Lower lobe of right lung (tissue), 2 donors: ENCODE measurements at regions not wholly inside any gene's neighbourhood (a gene's known extent, or its start where the extent isn't known, plus 50 kb on each side); places are given as distances from the start of the nearest gene placed in this dataset.
"Not testable (repeated sequence)": the region's sequence is repeated elsewhere in the genome, so short reads cannot be mapped to it uniquely, and the experiment has no call there.

ENCODE experiments used
- ATAC-seq, 2 donors: fragments of 200-7000 bp; cut with Tn5 transposase; one replicate each; pipeline ENCODE4 v1.9.1; 2020 to 2022; ENCODE audit warnings: mild to moderate bottlenecking in 2 of 2, moderate library complexity in 2 of 2
- DNase-seq: peaks from one replicate; pipeline ENCODE4 v3.0.0-alpha.2; 2020
- H3K27ac ChIP-seq: fragments of 200-600 bp; one replicate; pipeline ENCODE4 v1.8.0; 2022
- H3K27me3 ChIP-seq: fragments of 200-600 bp; one replicate; pipeline ENCODE4 v1.8.0; 2022; ENCODE audit warnings: low read depth
- H3K36me3 ChIP-seq: fragments of 200-600 bp; one replicate; pipeline ENCODE4 v1.8.0; 2022; ENCODE audit warnings: mild to moderate bottlenecking
- H3K4me1 ChIP-seq: fragments of 200-600 bp; one replicate; pipeline ENCODE4 v1.8.0; 2022
- H3K4me3 ChIP-seq: fragments of 200-600 bp; one replicate; pipeline ENCODE4 v1.8.0; 2022; ENCODE audit warnings: mild to moderate bottlenecking
- H3K9me3 ChIP-seq: fragments of 200-600 bp; one replicate; pipeline ENCODE4 v1.8.0; 2022
- intact Hi-C: fragments of 100-400 bp; cut with DNase I; formaldehyde crosslinking; loops from one replicate; pipeline ENCODE4 v1.11.0; 2022
- TF ChIP-seq, protein P1 (sequence below): fragments of 200-600 bp; IDR thresholded peaks from one replicate; pipeline ENCODE4 v1.8.0; 2022; ENCODE audit warnings: antibody characterized with exemption, mild to moderate bottlenecking
- donor health status: DM: no; HTN: yes; CAD: no; lungs with severe emphysema.

DNA sequence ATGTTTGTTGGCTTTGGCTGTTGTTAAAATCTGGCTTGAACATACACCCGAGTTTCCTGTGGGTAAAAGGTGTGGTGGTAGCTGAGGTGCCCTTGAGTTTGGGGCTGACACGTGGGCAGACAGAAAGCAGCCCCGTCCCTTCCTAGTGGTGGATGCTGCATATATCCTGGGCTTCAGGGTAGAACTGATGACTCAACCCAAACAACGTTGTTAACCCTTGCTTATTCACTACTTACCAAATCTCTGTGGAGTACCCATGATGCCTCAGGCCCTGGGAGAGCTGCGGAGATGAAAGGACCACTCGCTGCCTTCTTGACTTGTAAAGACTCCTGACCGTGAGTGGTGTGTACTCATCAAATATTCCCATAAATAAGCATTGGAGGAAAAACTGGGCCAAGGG, 245.1 kb downstream of the RAB11FIP2 start:
- Histone ChIP-seq H3K4me1 (no peaks in the 10 kb centered on the region), H3K27me3 (no peaks in the 10 kb centered on the region)
- DNase-seq: no peak

DNA sequence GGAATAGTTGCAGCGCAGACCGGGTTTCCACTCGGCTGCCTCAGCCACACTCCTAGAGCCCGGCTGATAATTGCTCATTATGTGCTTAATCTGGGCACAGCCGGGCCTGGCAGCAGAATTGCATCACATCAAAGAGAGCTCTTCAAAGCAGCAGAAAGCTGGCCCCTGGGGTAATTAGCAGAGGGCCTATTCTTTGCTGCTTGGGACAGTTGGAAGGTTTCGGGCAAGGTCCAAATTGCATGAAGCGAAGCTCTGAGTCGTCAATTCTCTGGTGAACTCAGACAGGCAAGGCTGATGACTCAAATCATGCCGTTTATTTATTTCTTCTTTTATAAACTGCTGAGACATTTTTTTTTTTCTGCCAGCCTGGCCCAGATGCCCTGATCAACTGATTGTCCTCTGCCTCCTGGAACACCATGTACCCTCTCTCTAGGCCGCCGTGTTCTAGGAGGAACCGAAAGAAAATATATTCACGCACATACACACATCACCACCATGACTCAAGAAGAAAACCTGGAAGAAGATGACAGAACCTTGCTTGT, 242.2 kb downstream of the RAB11FIP2 start:
- intact Hi-C loops: no loop called here
- Histone ChIP-seq H3K4me1 (no peaks in the 10 kb centered on the region), H3K36me3 (no peaks in the 10 kb centered on the region), H3K9me3 (no peaks in the 10 kb centered on the region), H3K27ac (no peak overlapping the region), H3K4me3 (no peak overlapping the region), H3K27me3 (no peaks in the 10 kb centered on the region)
- DNase-seq (no peak), ATAC-seq (peak; percentile 54 to 71)
- TF ChIP-seq, protein P1, sequence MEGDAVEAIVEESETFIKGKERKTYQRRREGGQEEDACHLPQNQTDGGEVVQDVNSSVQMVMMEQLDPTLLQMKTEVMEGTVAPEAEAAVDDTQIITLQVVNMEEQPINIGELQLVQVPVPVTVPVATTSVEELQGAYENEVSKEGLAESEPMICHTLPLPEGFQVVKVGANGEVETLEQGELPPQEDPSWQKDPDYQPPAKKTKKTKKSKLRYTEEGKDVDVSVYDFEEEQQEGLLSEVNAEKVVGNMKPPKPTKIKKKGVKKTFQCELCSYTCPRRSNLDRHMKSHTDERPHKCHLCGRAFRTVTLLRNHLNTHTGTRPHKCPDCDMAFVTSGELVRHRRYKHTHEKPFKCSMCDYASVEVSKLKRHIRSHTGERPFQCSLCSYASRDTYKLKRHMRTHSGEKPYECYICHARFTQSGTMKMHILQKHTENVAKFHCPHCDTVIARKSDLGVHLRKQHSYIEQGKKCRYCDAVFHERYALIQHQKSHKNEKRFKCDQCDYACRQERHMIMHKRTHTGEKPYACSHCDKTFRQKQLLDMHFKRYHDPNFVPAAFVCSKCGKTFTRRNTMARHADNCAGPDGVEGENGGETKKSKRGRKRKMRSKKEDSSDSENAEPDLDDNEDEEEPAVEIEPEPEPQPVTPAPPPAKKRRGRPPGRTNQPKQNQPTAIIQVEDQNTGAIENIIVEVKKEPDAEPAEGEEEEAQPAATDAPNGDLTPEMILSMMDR: no peak

More for the DNA sequence above, 245.1 kb downstream of the RAB11FIP2 start:
- H3K27ac ChIP-seq: no peak overlapping the region
- no peaks in the 10 kb centered on the region for H3K9me3 ChIP-seq
- H3K4me3 ChIP-seq: no peak overlapping the region
- ATAC-seq: no peak
- H3K36me3 ChIP-seq: no peaks in the 10 kb centered on the region
- intact Hi-C loops: no loop called here
- TF ChIP-seq, protein P1: no peak

DNA sequence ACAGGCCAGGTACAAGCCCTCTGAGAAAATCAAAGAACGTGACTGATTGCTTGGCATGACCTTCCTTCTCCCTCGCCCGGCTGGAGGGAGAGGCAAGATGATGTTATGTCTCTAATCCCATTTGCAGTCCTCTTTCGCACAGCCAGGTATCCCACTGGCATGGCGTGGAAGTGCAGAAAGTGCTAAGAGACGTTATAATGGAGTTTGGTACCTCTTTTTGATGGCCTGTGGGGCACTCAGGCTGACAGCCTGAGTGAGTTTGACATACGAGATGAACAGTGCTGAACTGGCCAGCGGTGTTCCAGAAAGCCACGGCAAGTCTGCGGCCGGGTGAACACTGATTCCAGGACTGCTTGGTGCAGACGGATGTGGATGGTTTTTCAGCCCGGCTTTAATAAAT, 241.6 kb downstream of the RAB11FIP2 start:
- no peak for DNase-seq
- no peak for ATAC-seq
- H3K27ac ChIP-seq: no peak overlapping the region

DNA sequence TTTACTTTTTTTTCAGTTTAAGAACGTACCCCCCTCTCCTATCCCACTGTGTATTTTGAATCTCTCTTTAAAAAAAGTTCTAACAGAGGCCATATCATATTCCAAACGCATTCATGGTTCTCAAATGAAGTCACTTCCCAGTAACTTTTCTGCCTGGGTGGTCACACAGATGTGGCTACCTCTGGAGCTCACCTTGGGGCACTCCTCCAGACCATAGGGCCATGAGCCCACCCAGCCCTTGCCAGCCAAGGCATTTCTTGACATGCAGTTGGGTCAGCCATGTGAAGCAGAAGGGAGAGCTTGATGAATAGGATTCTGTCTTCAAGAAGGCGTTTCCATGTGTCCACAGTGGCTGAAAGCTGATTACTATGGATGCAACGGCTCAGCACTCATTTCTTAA, 239.3 kb downstream of the RAB11FIP2 start:
- ATAC-seq: no peak
- no peak for DNase-seq
- no peak overlapping the region for H3K4me3 ChIP-seq

More for the DNA sequence above, 241.6 kb downstream of the RAB11FIP2 start:
- Histone ChIP-seq H3K36me3 (no peaks in the 10 kb centered on the region), H3K9me3 (no peaks in the 10 kb centered on the region), H3K4me1 (no peaks in the 10 kb centered on the region), H3K4me3 (no peak overlapping the region), H3K27me3 (no peaks in the 10 kb centered on the region)
- TF ChIP-seq, protein P1: no peak
- intact Hi-C loops: no loop called here

DNA sequence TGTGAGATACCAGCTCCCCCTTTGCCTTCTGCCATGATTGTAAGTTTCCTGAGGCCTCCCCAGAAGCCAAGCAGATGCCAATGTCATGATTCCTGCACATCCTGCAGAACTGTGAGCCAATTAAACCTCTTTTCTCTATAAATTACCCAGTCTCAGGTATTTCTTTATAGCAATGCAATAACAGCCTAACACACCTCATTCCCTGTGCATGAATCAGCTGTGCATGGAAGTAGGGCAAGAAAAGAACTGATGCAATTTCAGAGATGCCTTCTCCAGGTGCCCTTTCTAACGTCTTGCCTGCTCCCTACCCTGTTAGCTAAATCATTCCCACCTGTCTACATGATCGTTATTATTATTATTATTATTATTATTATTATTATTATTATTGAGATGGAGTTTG, 230.9 kb downstream of the RAB11FIP2 start:
- intact Hi-C loops, H3K36me3 ChIP-seq, H3K27me3 ChIP-seq, H3K27ac ChIP-seq, H3K4me3 ChIP-seq, H3K4me1 ChIP-seq, ATAC-seq, H3K9me3 ChIP-seq, DNase-seq: not testable (repeated sequence)

More for the DNA sequence above, 239.3 kb downstream of the RAB11FIP2 start:
- intact Hi-C loops: no loop called here
- Histone ChIP-seq H3K27me3 (no peaks in the 10 kb centered on the region), H3K4me1 (no peaks in the 10 kb centered on the region), H3K9me3 (no peaks in the 10 kb centered on the region), H3K36me3 (no peaks in the 10 kb centered on the region), H3K27ac (no peak overlapping the region)
- TF ChIP-seq, protein P1: no peak

DNA sequence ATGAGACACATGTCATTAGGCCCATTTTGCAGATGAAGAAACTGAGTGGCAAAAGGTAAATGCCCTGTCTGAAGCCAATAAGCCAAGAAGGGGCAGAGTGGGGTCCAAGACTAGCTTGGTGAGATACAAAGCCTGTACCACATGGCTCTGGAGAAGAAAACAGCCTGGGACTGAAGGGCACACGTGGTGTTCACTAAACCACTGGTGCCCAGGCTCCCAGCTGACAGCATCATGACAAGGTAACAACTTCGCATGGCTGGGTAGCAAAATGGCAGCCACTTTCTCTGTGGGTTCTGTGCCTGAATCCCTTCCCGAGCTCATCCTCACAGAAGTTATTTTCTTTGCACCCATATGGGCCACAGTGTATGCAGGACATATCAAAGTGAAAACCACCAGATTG, 229.6 kb downstream of the RAB11FIP2 start:
- H3K27ac ChIP-seq: no peak overlapping the region
- TF ChIP-seq, protein P1: no peak
- H3K9me3 ChIP-seq: no peaks in the 10 kb centered on the region
- DNase-seq (no peak), ATAC-seq (no peak)
- H3K36me3 ChIP-seq: no peaks in the 10 kb centered on the region
- intact Hi-C loops: no loop called here
- no peaks in the 10 kb centered on the region for H3K4me1 ChIP-seq
- H3K4me3 ChIP-seq: no peak overlapping the region
- H3K27me3 ChIP-seq: no peaks in the 10 kb centered on the region
